GM23338 (cell line): ENCODE measurements at regions not wholly inside any gene's neighbourhood (a gene's known extent, or its start where the extent isn't known, plus 50 kb on each side); places are given as distances from the start of the nearest gene placed in this dataset.

ENCODE experiments used
- ATAC-seq: fragments of 200-7000 bp; cut with Tn5 transposase; 3 replicates; pipeline ENCODE4 v1.9.1; 2020
- DNase-seq: peaks from one replicate; pipeline ENCODE4 v3.0.0-alpha.2; 2015; ENCODE audit warnings: low spot score
- H2AFZ ChIP-seq: fragments of 200-600 bp; sonication (generic); 2 replicates; pipeline ENCODE4 v1.8.0; 2016; ENCODE audit warnings: antibody characterized with exemption, mild to moderate bottlenecking, moderate library complexity
- H3F3A ChIP-seq: fragments of 200-600 bp; sonication (generic); replicated peaks from 2 replicates; pipeline ENCODE4 v1.8.0; 2017; ENCODE audit warnings: antibody characterized with exemption, mixed run types, low read depth
- H3K27ac ChIP-seq: fragments of 200-600 bp; sonication (generic); 2 replicates; pipeline ENCODE4 v1.6.1; 2016; ENCODE audit warnings: low read depth
- H3K27me3 ChIP-seq: fragments of 200-600 bp; sonication (generic); 2 replicates; pipeline ENCODE4 v1.8.0; 2016; ENCODE audit warnings: mild to moderate bottlenecking, mixed run types, moderate library complexity; ENCODE audit not compliant: insufficient read depth
- H3K36me3 ChIP-seq: fragments of 200-600 bp; sonication (generic); 2 replicates; pipeline ENCODE4 v1.8.0; 2016; ENCODE audit warnings: mild to moderate bottlenecking; ENCODE audit not compliant: insufficient read depth
- H3K4me1 ChIP-seq: fragments of 200-600 bp; sonication (generic); 2 replicates; pipeline ENCODE4 v1.8.0; 2016; ENCODE audit warnings: mild to moderate bottlenecking, moderate library complexity; ENCODE audit not compliant: insufficient read depth
- H3K4me2 ChIP-seq: fragments of 200-600 bp; sonication (generic); 2 replicates; pipeline ENCODE4 v1.7.1; 2017; ENCODE audit warnings: mixed run types
- H3K4me3 ChIP-seq: fragments of 200-600 bp; sonication (generic); 2 replicates; pipeline ENCODE4 v1.6.1; 2016; ENCODE audit warnings: mixed run types
- H3K79me2 ChIP-seq: fragments of 200-600 bp; sonication (generic); replicated peaks from 2 replicates; pipeline ENCODE4 v1.8.0; 2017; ENCODE audit warnings: mild to moderate bottlenecking; ENCODE audit not compliant: insufficient read depth
- H3K9me2 ChIP-seq: fragments of 200-600 bp; sonication (generic); 2 replicates; pipeline ENCODE4 v1.8.0; 2017; ENCODE audit not compliant: insufficient read depth
- H4K20me1 ChIP-seq: fragments of 200-600 bp; sonication (generic); replicated peaks from 2 replicates; pipeline ENCODE4 v1.8.0; 2017; ENCODE audit warnings: mild to moderate bottlenecking; ENCODE audit not compliant: insufficient read depth
- H3K27ac Mint-ChIP-seq: 2 replicates; pipeline ENCODE4 v1.8.0; 2020; ENCODE audit warnings: inconsistent platforms, mild to moderate bottlenecking, moderate library complexity, mixed read lengths
- H3K27me3 Mint-ChIP-seq: 3 replicates; pipeline ENCODE4 v1.8.0; 2022; ENCODE audit warnings: low read depth, mild to moderate bottlenecking, moderate library complexity, mixed read lengths, inconsistent platforms; ENCODE audit not compliant: insufficient read depth, poor library complexity
- H3K36me3 Mint-ChIP-seq: 3 replicates; pipeline ENCODE4 v1.8.0; 2021; ENCODE audit warnings: low read depth, mild to moderate bottlenecking, inconsistent platforms, moderate library complexity, mixed read lengths
- H3K4me1 Mint-ChIP-seq: 3 replicates; pipeline ENCODE4 v1.8.0; 2020; ENCODE audit warnings: mild to moderate bottlenecking, inconsistent platforms, mixed read lengths
- H3K4me3 Mint-ChIP-seq: 3 replicates; pipeline ENCODE4 v1.8.0; 2021; ENCODE audit warnings: moderate library complexity, mild to moderate bottlenecking, inconsistent platforms, mixed read lengths
- H3K9me3 Mint-ChIP-seq: 3 replicates; pipeline ENCODE4 v1.8.0; 2020; ENCODE audit warnings: moderate library complexity, mild to moderate bottlenecking, inconsistent platforms, mixed read lengths
- CREB1 ChIP-seq: fragments of 250-450 bp; sonication (Bioruptor Pico); IDR thresholded peaks from 2 replicates; pipeline ENCODE4 v1.5.0; 2020; ENCODE audit warnings: low read depth, mild to moderate bottlenecking, moderate library complexity
- EZH2 ChIP-seq: fragments of 200-600 bp; sonication (generic); IDR thresholded peaks from one replicate; pipeline ENCODE4 v1.8.0; 2017; ENCODE audit warnings: antibody characterized with exemption, mild to moderate bottlenecking, low read depth; ENCODE audit not compliant: unreplicated experiment
- EZH2phosphoT487 ChIP-seq: fragments of 200-600 bp; sonication (generic); IDR thresholded peaks from one replicate; pipeline ENCODE4 v1.8.1; 2018; ENCODE audit warnings: antibody characterized with exemption; ENCODE audit not compliant: unreplicated experiment
- JUNB ChIP-seq: IDR thresholded peaks from one replicate; pipeline ENCODE4 v1.6.1; 2016; ENCODE audit warnings: antibody characterized with exemption; ENCODE audit not compliant: unreplicated experiment
- NANOG ChIP-seq: IDR thresholded peaks from 2 replicates; pipeline ENCODE4 v1.6.1; 2016; ENCODE audit warnings: antibody characterized with exemption, borderline replicate concordance
- POLR2AphosphoS5 ChIP-seq: IDR thresholded peaks from 2 replicates; pipeline ENCODE4 v1.6.1; 2016; ENCODE audit warnings: antibody characterized with exemption, low read depth
- STAT1 ChIP-seq: IDR thresholded peaks from one replicate; pipeline ENCODE4 v1.6.1; 2016; ENCODE audit warnings: antibody characterized with exemption; ENCODE audit not compliant: unreplicated experiment
- ZNF114 ChIP-seq: fragments of 250-450 bp; sonication (Bioruptor Pico); IDR thresholded peaks from 2 replicates; pipeline ENCODE4 v1.5.0; 2020; ENCODE audit warnings: mild to moderate bottlenecking, moderate library complexity
- ZNF331 ChIP-seq: fragments of 250-450 bp; sonication (Bioruptor Pico); IDR thresholded peaks from 2 replicates; pipeline ENCODE4 v1.5.0; 2020; ENCODE audit warnings: low read depth, mild to moderate bottlenecking, moderate library complexity
- TF ChIP-seq, protein P1 (sequence below), 2 experiments: fragments of 200-600 bp in 1 of 2; sonication (generic) in 1 of 2; conservative IDR thresholded peaks; 2 replicates each; pipeline versions ENCODE4 v1.5.1 to v1.6.1; 2016 to 2017; ENCODE audit warnings: antibody characterized with exemption in 2 of 2, low read depth in 2 of 2, mild to moderate bottlenecking in 2 of 2, moderate library complexity in 1 of 2
- TF ChIP-seq, protein P2 (sequence below): IDR thresholded peaks from 2 replicates; pipeline ENCODE4 v1.6.1; 2016; ENCODE audit warnings: antibody characterized with exemption
- TF ChIP-seq, protein P3 (sequence below): IDR thresholded peaks from one replicate; pipeline ENCODE4 v1.6.1; 2018; ENCODE audit warnings: antibody characterized with exemption; ENCODE audit not compliant: unreplicated experiment

DNA sequence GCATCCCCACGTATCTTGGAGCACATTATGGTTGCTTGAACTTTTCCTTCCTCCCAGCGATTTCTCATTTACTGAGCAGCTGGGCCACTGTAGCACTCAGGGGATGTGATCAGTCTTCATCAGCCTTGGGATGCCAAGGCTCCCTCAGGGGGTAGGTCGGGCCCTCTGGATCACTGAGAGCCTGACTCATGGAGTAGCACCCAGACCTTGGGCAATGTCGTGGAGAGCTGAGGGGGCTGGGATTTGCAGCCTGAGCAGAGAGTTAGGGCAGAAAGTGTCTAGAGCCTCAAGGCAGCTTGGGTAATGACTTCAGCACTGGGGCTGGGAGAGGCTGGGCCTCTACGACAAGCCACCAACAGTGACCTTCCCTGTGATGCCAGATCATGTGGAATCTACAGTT is 86.5 kb upstream of the CXCL12 start:
- Mint-ChIP-seq H3K27me3 (peaks cover 2% of the 10 kb centered on the region), H3K4me3 (no peak overlapping the region), H3K27ac (no peak overlapping the region), H3K4me1 (no peaks in the 10 kb centered on the region), H3K9me3 (peaks cover 4% of the 10 kb centered on the region), H3K36me3 (no peaks in the 10 kb centered on the region)
- Histone ChIP-seq H2AFZ (no peak overlapping the region), H3K4me1 (no peaks in the 10 kb centered on the region), H3F3A (no peaks in the 10 kb centered on the region), H3K4me2 (no peak overlapping the region), H4K20me1 (no peaks in the 10 kb centered on the region), H3K27ac (no peak overlapping the region), H3K4me3 (no peak overlapping the region), H3K36me3 (no peaks in the 10 kb centered on the region), H3K79me2 (no peaks in the 10 kb centered on the region), H3K27me3 (no peaks in the 10 kb centered on the region), H3K9me2 (0 out of 2 replicates have a peak, but pooled peaks cover 2% of the 10 kb centered on the region)
- TF ChIP-seq, protein P1, sequence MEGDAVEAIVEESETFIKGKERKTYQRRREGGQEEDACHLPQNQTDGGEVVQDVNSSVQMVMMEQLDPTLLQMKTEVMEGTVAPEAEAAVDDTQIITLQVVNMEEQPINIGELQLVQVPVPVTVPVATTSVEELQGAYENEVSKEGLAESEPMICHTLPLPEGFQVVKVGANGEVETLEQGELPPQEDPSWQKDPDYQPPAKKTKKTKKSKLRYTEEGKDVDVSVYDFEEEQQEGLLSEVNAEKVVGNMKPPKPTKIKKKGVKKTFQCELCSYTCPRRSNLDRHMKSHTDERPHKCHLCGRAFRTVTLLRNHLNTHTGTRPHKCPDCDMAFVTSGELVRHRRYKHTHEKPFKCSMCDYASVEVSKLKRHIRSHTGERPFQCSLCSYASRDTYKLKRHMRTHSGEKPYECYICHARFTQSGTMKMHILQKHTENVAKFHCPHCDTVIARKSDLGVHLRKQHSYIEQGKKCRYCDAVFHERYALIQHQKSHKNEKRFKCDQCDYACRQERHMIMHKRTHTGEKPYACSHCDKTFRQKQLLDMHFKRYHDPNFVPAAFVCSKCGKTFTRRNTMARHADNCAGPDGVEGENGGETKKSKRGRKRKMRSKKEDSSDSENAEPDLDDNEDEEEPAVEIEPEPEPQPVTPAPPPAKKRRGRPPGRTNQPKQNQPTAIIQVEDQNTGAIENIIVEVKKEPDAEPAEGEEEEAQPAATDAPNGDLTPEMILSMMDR (conservative IDR thresholded peaks at IDR 0.05; ENCODE audit: low read depth in 2 of 2), result no peak
- TF ChIP-seq ZNF114, result no peak
- TF ChIP-seq POLR2AphosphoS5, result no peak
- no peak for TF ChIP-seq ZNF331 (CRISPR knock-in tag)
- no peak for TF ChIP-seq JUNB
- no peak for TF ChIP-seq NANOG
- no peak for TF ChIP-seq CREB1 (CRISPR knock-in tag)
- DNase-seq (no peak), ATAC-seq (no peak)

DNA sequence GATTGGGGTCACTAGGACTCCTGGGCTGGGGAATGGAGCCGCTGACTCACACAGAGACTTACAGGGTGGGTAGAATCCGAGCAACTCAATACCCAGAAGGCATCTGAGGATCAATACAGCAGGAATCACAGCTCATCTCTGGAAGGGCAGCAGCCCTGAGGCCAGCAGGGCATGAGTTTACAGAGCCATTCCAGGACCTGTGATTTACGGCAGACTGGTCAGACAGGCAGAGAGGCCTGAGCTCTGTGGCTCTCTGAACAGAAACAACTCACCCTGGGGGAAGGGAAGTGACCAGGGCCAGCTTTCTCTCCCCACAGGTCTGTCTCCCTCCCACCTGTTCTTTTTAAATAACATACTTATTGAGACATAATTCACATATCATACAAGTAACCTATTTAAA is 88.2 kb upstream of the CXCL12 start:
- Histone ChIP-seq H3K4me2 (no peak overlapping the region), H3K9me2 (0 out of 2 replicates have a peak, but pooled peaks cover 2% of the 10 kb centered on the region), H3K79me2 (no peaks in the 10 kb centered on the region), H3K36me3 (no peaks in the 10 kb centered on the region), H3K4me3 (no peak overlapping the region), H3K27me3 (no peaks in the 10 kb centered on the region), H3K27ac (no peak overlapping the region), H3F3A (no peaks in the 10 kb centered on the region), H2AFZ (0 out of 2 replicates have a peak overlapping the region, but pooled peaks have one; percentile 83), H4K20me1 (no peaks in the 10 kb centered on the region), H3K4me1 (no peaks in the 10 kb centered on the region)
- no peak overlapping the region for H3K27ac Mint-ChIP-seq
- DNase-seq, result no peak
- H3K27me3 Mint-ChIP-seq, result peaks cover 4% of the 10 kb centered on the region
- H3K4me3 Mint-ChIP-seq, result no peak overlapping the region
- no peaks in the 10 kb centered on the region for H3K4me1 Mint-ChIP-seq
- H3K36me3 Mint-ChIP-seq, result no peaks in the 10 kb centered on the region
- no peak for ATAC-seq
- H3K9me3 Mint-ChIP-seq, result peaks cover 4% of the 10 kb centered on the region
- TF ChIP-seq EZH2, result no peak
- TF ChIP-seq EZH2phosphoT487, result no peak
- no peak for TF ChIP-seq NANOG
- no peak for TF ChIP-seq STAT1
- TF ChIP-seq, protein P2, sequence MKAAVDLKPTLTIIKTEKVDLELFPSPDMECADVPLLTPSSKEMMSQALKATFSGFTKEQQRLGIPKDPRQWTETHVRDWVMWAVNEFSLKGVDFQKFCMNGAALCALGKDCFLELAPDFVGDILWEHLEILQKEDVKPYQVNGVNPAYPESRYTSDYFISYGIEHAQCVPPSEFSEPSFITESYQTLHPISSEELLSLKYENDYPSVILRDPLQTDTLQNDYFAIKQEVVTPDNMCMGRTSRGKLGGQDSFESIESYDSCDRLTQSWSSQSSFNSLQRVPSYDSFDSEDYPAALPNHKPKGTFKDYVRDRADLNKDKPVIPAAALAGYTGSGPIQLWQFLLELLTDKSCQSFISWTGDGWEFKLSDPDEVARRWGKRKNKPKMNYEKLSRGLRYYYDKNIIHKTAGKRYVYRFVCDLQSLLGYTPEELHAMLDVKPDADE, result no peak
- no peak for TF ChIP-seq CREB1 (CRISPR knock-in tag)
- no peak for TF ChIP-seq ZNF331 (CRISPR knock-in tag)
- TF ChIP-seq JUNB, result no peak
- TF ChIP-seq, protein P1 (conservative IDR thresholded peaks at IDR 0.05; ENCODE audit: low read depth in 2 of 2), result no peak
- TF ChIP-seq, protein P3, sequence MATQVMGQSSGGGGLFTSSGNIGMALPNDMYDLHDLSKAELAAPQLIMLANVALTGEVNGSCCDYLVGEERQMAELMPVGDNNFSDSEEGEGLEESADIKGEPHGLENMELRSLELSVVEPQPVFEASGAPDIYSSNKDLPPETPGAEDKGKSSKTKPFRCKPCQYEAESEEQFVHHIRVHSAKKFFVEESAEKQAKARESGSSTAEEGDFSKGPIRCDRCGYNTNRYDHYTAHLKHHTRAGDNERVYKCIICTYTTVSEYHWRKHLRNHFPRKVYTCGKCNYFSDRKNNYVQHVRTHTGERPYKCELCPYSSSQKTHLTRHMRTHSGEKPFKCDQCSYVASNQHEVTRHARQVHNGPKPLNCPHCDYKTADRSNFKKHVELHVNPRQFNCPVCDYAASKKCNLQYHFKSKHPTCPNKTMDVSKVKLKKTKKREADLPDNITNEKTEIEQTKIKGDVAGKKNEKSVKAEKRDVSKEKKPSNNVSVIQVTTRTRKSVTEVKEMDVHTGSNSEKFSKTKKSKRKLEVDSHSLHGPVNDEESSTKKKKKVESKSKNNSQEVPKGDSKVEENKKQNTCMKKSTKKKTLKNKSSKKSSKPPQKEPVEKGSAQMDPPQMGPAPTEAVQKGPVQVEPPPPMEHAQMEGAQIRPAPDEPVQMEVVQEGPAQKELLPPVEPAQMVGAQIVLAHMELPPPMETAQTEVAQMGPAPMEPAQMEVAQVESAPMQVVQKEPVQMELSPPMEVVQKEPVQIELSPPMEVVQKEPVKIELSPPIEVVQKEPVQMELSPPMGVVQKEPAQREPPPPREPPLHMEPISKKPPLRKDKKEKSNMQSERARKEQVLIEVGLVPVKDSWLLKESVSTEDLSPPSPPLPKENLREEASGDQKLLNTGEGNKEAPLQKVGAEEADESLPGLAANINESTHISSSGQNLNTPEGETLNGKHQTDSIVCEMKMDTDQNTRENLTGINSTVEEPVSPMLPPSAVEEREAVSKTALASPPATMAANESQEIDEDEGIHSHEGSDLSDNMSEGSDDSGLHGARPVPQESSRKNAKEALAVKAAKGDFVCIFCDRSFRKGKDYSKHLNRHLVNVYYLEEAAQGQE, result no peak
- TF ChIP-seq POLR2AphosphoS5, result no peak
